Liver (tissue), 8 donors: ENCODE measurements at regions not wholly inside any gene's neighbourhood (a gene's known extent, or its start where the extent isn't known, plus 50 kb on each side); places are given as distances from the start of the nearest gene placed in this dataset.

ENCODE experiments used
- DNase-seq: peaks from one replicate; pipeline ENCODE4 v3.0.0-alpha.2; 2017; ENCODE audit warnings: low spot score
- H3K27ac ChIP-seq, 2 donors: one replicate each; pipeline ENCODE4 v1.7.0; 2013; ENCODE audit warnings: inconsistent platforms in 2 of 2, low read length in 2 of 2, control low read depth in 1 of 2, low read depth in 1 of 2, mild to moderate bottlenecking in 1 of 2
- H3K27me3 ChIP-seq, 4 donors: one replicate each; pipeline versions ENCODE4 v1.6.1 to v1.7.0; 2013; ENCODE audit warnings: low read length in 3 of 4, inconsistent platforms in 1 of 4, mild to moderate bottlenecking in 1 of 4, moderate library complexity in 1 of 4; ENCODE audit not compliant: control insufficient read depth in 4 of 4, insufficient read depth in 4 of 4
- H3K36me3 ChIP-seq, 4 donors: one replicate each; pipeline versions ENCODE4 v1.6.1 to v1.7.0; 2013; ENCODE audit warnings: low read length in 3 of 4, mild to moderate bottlenecking in 3 of 4, low read depth in 1 of 4, moderate library complexity in 1 of 4; ENCODE audit not compliant: control insufficient read depth in 4 of 4, insufficient read depth in 3 of 4
- H3K4me1 ChIP-seq, 4 donors: one replicate each; pipeline versions ENCODE4 v1.6.1 to v1.7.0; 2013; ENCODE audit warnings: low read length in 3 of 4, mild to moderate bottlenecking in 3 of 4, moderate library complexity in 1 of 4; ENCODE audit not compliant: control insufficient read depth in 4 of 4, insufficient read depth in 4 of 4
- H3K4me3 ChIP-seq, 3 donors: one replicate each; pipeline versions ENCODE4 v1.6.1 to v1.7.0; 2013; ENCODE audit warnings: low read length in 3 of 3, control low read depth in 1 of 3, low read depth in 1 of 3, mild to moderate bottlenecking in 1 of 3
- H3K9ac ChIP-seq, 2 donors: one replicate each; pipeline ENCODE4 v1.7.0; 2013; ENCODE audit warnings: low read length in 2 of 2, mild to moderate bottlenecking in 2 of 2, moderate library complexity in 2 of 2, control low read depth in 1 of 2, low read depth in 1 of 2
- H3K9me3 ChIP-seq, 4 donors: one replicate each; pipeline versions ENCODE4 v1.6.1 to v1.7.0; 2013; ENCODE audit warnings: low read length in 3 of 4; ENCODE audit not compliant: control insufficient read depth in 4 of 4
- ATF3 ChIP-seq: IDR thresholded peaks from 2 replicates; pipeline ENCODE4 v1.6.1; 2016; ENCODE audit warnings: antibody characterized with exemption
- CTCF ChIP-seq: fragments of 150-350 bp; IDR thresholded peaks from 2 replicates; pipeline ENCODE4 v1.5.1; 2017; ENCODE audit warnings: improper control_type of control experiment, low read depth, low read length; ENCODE audit not compliant: missing input control
- EGR1 ChIP-seq, 2 donors: IDR thresholded peaks; 2 replicates each; pipeline ENCODE4 v1.6.1; 2016 to 2018; ENCODE audit warnings: antibody characterized with exemption in 2 of 2, low read depth in 2 of 2
- FOXA1 ChIP-seq: IDR thresholded peaks from 2 replicates; pipeline ENCODE4 v1.6.1; 2016; ENCODE audit warnings: antibody characterized with exemption
- FOXA2 ChIP-seq: IDR thresholded peaks from 2 replicates; pipeline ENCODE4 v1.6.1; 2016; ENCODE audit warnings: antibody characterized with exemption
- GABPA ChIP-seq, 2 donors: IDR thresholded peaks in 1 of 2; conservative IDR thresholded peaks in 1 of 2; 2 replicates each; pipeline ENCODE4 v1.6.1; 2016; ENCODE audit warnings: antibody characterized with exemption in 2 of 2, mild to moderate bottlenecking in 1 of 2, moderate library complexity in 1 of 2
- HNF4A ChIP-seq, 2 donors: conservative IDR thresholded peaks; 2 replicates each; pipeline ENCODE4 v1.6.1; 2016; ENCODE audit warnings: antibody characterized with exemption in 2 of 2, mild to moderate bottlenecking in 2 of 2
- HNF4G ChIP-seq: IDR thresholded peaks from 2 replicates; pipeline ENCODE4 v1.6.1; 2016; ENCODE audit warnings: antibody characterized with exemption
- JUND ChIP-seq, 2 donors: IDR thresholded peaks; 2 replicates each; pipeline ENCODE4 v1.6.1; 2016; ENCODE audit warnings: antibody characterized with exemption in 2 of 2
- MAX ChIP-seq: IDR thresholded peaks from 2 replicates; pipeline ENCODE4 v1.6.1; 2016; ENCODE audit warnings: antibody characterized with exemption
- NR2F2 ChIP-seq: IDR thresholded peaks from 2 replicates; pipeline ENCODE4 v1.6.1; 2016; ENCODE audit warnings: antibody characterized with exemption
- RAD21 ChIP-seq, 2 donors: IDR thresholded peaks; 2 replicates each; pipeline ENCODE4 v1.6.1; 2016; ENCODE audit warnings: antibody characterized with exemption in 2 of 2, mild to moderate bottlenecking in 2 of 2
- RXRA ChIP-seq, 2 donors: IDR thresholded peaks; 2 replicates each; pipeline ENCODE4 v1.6.1; 2017 to 2018; ENCODE audit warnings: antibody characterized with exemption in 2 of 2, mild to moderate bottlenecking in 1 of 2
- SP1 ChIP-seq: IDR thresholded peaks from 2 replicates; pipeline ENCODE4 v1.6.1; 2018; ENCODE audit warnings: antibody characterized with exemption, mild to moderate bottlenecking
- TAF1 ChIP-seq: conservative IDR thresholded peaks from 2 replicates; pipeline ENCODE4 v1.6.1; 2016; ENCODE audit warnings: antibody characterized with exemption, mild to moderate bottlenecking
- YY1 ChIP-seq: IDR thresholded peaks from 2 replicates; pipeline ENCODE4 v1.6.1; 2016; ENCODE audit warnings: antibody characterized with exemption, mild to moderate bottlenecking
- ZBTB33 ChIP-seq: IDR thresholded peaks from 2 replicates; pipeline ENCODE4 v1.6.1; 2016; ENCODE audit warnings: antibody characterized with exemption
- WGBS: extraction: QIAGEN DNeasy Blood & Tissue Kit; methylation state at CpG from one replicate; pipeline ENCODE4 v1.1.7; 2013; 5-methylcytosine and 5-hydroxymethylcytosine counted together
- donor health status: healthy.
- donor health status: healthy.
- donor health status: healthy.
- donor health status: healthy.
- donor health status: healthy.

GRCh38 chr9:82572146-82572545 is 490.8 kb downstream of the RASEF start:
- TF ChIP-seq NR2F2, result no peak
- no peak overlapping the region for H3K4me3 ChIP-seq
- H3K27ac ChIP-seq, result no peak overlapping the region
- no peaks in the 10 kb centered on the region for H3K4me1 ChIP-seq
- 93% methylated on average over 2 of the region's 2 CpGs for whole genome bisulfite sequencing
- H3K9ac ChIP-seq, result no peak overlapping the region
- H3K36me3 ChIP-seq, result no peaks in the 10 kb centered on the region
- peaks cover 0 to 4% (median 1%) of the 10 kb centered on the region in 4 donors for H3K9me3 ChIP-seq
- no peak for DNase-seq
- no peaks in the 10 kb centered on the region for H3K27me3 ChIP-seq

GRCh38 chr9:82574911-82575310 is 488.0 kb downstream of the RASEF start:
- no peak overlapping the region for H3K4me3 ChIP-seq
- no peaks in the 10 kb centered on the region for H3K36me3 ChIP-seq
- no peaks in the 10 kb centered on the region for H3K4me1 ChIP-seq
- TF ChIP-seq SP1, result no peak
- TF ChIP-seq TAF1, result no peak
- no peak for TF ChIP-seq ATF3
- TF ChIP-seq NR2F2, result no peak
- no peak for TF ChIP-seq YY1
- TF ChIP-seq EGR1 (IDR thresholded peaks at IDR 0.05; ENCODE audit: low read depth in 2 of 2), result no peak
- no peak for TF ChIP-seq MAX
- TF ChIP-seq RAD21 (IDR thresholded peaks at IDR 0.05), result no peak
- no peak for TF ChIP-seq CTCF
- no peak for TF ChIP-seq HNF4G
- no peak for TF ChIP-seq RXRA (IDR thresholded peaks at IDR 0.05)
- no peak for TF ChIP-seq HNF4A (conservative IDR thresholded peaks at IDR 0.05)
- no peak for TF ChIP-seq FOXA2
- no peak for TF ChIP-seq ZBTB33
- no peak for TF ChIP-seq GABPA (IDR thresholded peaks at IDR 0.05 in 1 of 2, conservative IDR thresholded peaks at IDR 0.05 in 1 of 2)
- TF ChIP-seq JUND (IDR thresholded peaks at IDR 0.05), result no peak
- no peak for TF ChIP-seq FOXA1
- no peaks in the 10 kb centered on the region for H3K27me3 ChIP-seq
- H3K9ac ChIP-seq, result no peak overlapping the region
- no peak for DNase-seq
- H3K27ac ChIP-seq, result no peak overlapping the region
- H3K9me3 ChIP-seq, result peaks cover 0 to 4% (median 1%) of the 10 kb centered on the region in 4 donors

- H3K9ac ChIP-seq, result no peak overlapping the region
- TF ChIP-seq YY1 (peak; percentile 25), SP1 (no peak), HNF4A (conservative IDR thresholded peaks at IDR 0.05) (peak in 1 of 2 donors; percentile 3), EGR1 (IDR thresholded peaks at IDR 0.05; ENCODE audit: low read depth in 2 of 2) (no peak)
- H3K4me3 ChIP-seq, result no peak overlapping the region
- DNase-seq, result no peak
- no peaks in the 10 kb centered on the region for H3K27me3 ChIP-seq
- no peaks in the 10 kb centered on the region for H3K36me3 ChIP-seq
- peaks cover 0 to 34% (median 22%) of the 10 kb centered on the region in 4 donors for H3K4me1 ChIP-seq
- H3K9me3 ChIP-seq, result no peaks in the 10 kb centered on the region
- peak overlapping the region; percentile 19 to 75 for H3K27ac ChIP-seq
- 36% methylated on average over 2 of the region's 2 CpGs for WGBS
These were observed 482.0 kb downstream of the RASEF start for GRCh38 chr9:82580921-82581320.
